A673 (cell line): ENCODE measurements at regions not wholly inside any gene's neighbourhood (a gene's known extent, or its start where the extent isn't known, plus 50 kb on each side); places are given as distances from the start of the nearest gene placed in this dataset.

Experiments
- BruUV-seq: library from RNA; stranded (reverse); fragments of 400-500 nt; replicated peaks from 2 replicates; lab custom pipeline; 2021; lab: Mats Ljungman, UMichigan
- CTCF ChIA-PET: fragments of 300-600 bp; sonication (Branson Sonifier 250); formaldehyde crosslinking; loops from one replicate; lab custom pipeline; 2022; ENCODE audit warnings: antibody characterized with exemption; lab: Charles Lee
- POLR2A ChIA-PET: fragments of 300-600 bp; sonication (Branson Sonifier 250); formaldehyde crosslinking; loops from one replicate; lab custom pipeline; 2022; ENCODE audit warnings: antibody characterized with exemption; ENCODE audit not compliant: low non-redundant PET; lab: Charles Lee
- DNase-seq: peaks from one replicate; pipeline ENCODE4 v3.0.0-alpha.2; 2015; ENCODE audit warnings: low spot score
- H3K27ac ChIP-seq: fragments of 200-600 bp; sonication (generic); 2 replicates; pipeline ENCODE4 v1.5.1; 2016; ENCODE audit warnings: mixed run types, low read depth, mild to moderate bottlenecking, mixed read lengths, antibody characterized with exemption, low read length; ENCODE audit not compliant: poor library complexity, severe bottlenecking
- H3K27me3 ChIP-seq: fragments of 200-600 bp; sonication (generic); replicated peaks from 2 replicates; pipeline ENCODE4 v1.6.1; 2017; ENCODE audit warnings: mixed run types, low read depth, mild to moderate bottlenecking, mixed read lengths, antibody characterized with exemption, low read length; ENCODE audit not compliant: insufficient read depth, poor library complexity
- H3K36me3 ChIP-seq: fragments of 200-600 bp; sonication (generic); 2 replicates; pipeline ENCODE4 v1.6.1; 2016; ENCODE audit warnings: mixed run types, mild to moderate bottlenecking, mixed read lengths, antibody characterized with exemption, low read length; ENCODE audit not compliant: insufficient read depth, poor library complexity, severe bottlenecking
- H3K4me1 ChIP-seq: fragments of 200-600 bp; sonication (generic); 2 replicates; pipeline ENCODE4 v1.6.1; 2017; ENCODE audit warnings: mixed run types, mild to moderate bottlenecking, mixed read lengths, antibody characterized with exemption, low read length; ENCODE audit not compliant: insufficient read depth, poor library complexity, severe bottlenecking
- H3K4me3 ChIP-seq: fragments of 200-600 bp; sonication (generic); 2 replicates; pipeline ENCODE4 v1.5.1; 2016; ENCODE audit warnings: low read depth, mixed run types, mild to moderate bottlenecking, mixed read lengths, low read length; ENCODE audit not compliant: poor library complexity, severe bottlenecking
- H3K9me3 ChIP-seq: fragments of 200-600 bp; sonication (generic); 2 replicates; pipeline ENCODE4 v1.6.1; 2016; ENCODE audit warnings: mixed run types, low read depth, mild to moderate bottlenecking, mixed read lengths, antibody characterized with exemption, low read length; ENCODE audit not compliant: poor library complexity, severe bottlenecking
- EZH2 ChIP-seq: fragments of 200-600 bp; sonication (generic); IDR thresholded peaks from 2 replicates; pipeline ENCODE4 v1.6.1; 2017; ENCODE audit warnings: borderline replicate concordance, low read depth, mild to moderate bottlenecking, mixed read lengths, antibody characterized with exemption, low read length; ENCODE audit not compliant: poor library complexity, severe bottlenecking
- intact Hi-C: fragments of 100-400 bp; cut with micrococcal nuclease; formaldehyde crosslinking; loops from one replicate; pipeline ENCODE4 v1.10.0; 2022; ENCODE audit not compliant: unreplicated experiment
- TF ChIP-seq, protein P1 (sequence below): fragments of 300-800, 200-600 bp; sonication (generic); conservative IDR thresholded peaks from 2 replicates; pipeline ENCODE4 v1.5.1; 2017; ENCODE audit warnings: low read depth, mild to moderate bottlenecking, antibody characterized with exemption, low read length, moderate library complexity, mixed read lengths

DNA sequence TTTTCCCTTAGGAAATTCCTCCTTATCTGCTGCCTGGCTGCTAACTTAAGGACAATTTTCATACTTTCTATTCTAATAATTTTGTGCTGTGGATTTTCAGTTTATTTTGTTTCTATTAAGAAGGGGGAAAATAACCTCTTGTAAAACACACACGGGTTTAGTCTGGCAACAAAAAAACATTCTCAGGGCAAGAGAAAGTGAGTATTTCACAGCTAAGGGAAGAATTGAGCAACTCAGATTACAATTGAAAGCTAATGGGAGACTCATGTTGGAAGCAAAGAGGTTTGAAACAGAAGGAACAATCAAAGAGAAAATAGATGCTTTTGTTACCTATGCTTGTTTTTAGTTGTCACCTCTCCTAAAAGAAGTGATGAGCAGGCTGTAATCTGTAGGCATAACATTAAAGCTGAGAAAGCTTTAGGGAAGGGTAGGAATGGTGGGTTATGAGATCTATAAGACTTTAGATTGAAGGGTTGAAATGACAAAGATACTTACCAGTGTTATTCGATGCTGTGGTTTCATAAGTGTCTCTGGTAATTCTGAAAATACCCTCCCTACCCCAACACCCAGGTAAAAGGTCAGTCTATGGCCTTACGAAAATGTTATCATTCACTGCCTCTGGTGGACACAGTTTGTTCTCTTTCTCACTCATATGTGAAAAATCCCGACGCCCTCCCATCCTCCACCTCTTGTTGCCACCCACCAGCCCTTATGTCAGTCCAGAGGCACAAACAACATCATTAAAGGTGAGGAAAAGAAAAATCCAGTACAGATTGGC lies 510.9 kb downstream of the TXNL1 start:
- H3K9me3 ChIP-seq: no peaks in the 10 kb centered on the region
- intact Hi-C loops: no loop called here
- no peaks in the 10 kb centered on the region for H3K36me3 ChIP-seq
- TF ChIP-seq, protein P1, sequence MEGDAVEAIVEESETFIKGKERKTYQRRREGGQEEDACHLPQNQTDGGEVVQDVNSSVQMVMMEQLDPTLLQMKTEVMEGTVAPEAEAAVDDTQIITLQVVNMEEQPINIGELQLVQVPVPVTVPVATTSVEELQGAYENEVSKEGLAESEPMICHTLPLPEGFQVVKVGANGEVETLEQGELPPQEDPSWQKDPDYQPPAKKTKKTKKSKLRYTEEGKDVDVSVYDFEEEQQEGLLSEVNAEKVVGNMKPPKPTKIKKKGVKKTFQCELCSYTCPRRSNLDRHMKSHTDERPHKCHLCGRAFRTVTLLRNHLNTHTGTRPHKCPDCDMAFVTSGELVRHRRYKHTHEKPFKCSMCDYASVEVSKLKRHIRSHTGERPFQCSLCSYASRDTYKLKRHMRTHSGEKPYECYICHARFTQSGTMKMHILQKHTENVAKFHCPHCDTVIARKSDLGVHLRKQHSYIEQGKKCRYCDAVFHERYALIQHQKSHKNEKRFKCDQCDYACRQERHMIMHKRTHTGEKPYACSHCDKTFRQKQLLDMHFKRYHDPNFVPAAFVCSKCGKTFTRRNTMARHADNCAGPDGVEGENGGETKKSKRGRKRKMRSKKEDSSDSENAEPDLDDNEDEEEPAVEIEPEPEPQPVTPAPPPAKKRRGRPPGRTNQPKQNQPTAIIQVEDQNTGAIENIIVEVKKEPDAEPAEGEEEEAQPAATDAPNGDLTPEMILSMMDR: no peak
- TF ChIP-seq EZH2: no peak
- no peak overlapping the region for H3K27ac ChIP-seq
- ChIA-PET CTCF (no interaction called here), POLR2A (no interaction called here)
- no peak for DNase-seq
- no TSS peak for BruUV-seq
- no peak overlapping the region for H3K4me3 ChIP-seq
- no peaks in the 10 kb centered on the region for H3K4me1 ChIP-seq
- H3K27me3 ChIP-seq: no peaks in the 10 kb centered on the region

DNA sequence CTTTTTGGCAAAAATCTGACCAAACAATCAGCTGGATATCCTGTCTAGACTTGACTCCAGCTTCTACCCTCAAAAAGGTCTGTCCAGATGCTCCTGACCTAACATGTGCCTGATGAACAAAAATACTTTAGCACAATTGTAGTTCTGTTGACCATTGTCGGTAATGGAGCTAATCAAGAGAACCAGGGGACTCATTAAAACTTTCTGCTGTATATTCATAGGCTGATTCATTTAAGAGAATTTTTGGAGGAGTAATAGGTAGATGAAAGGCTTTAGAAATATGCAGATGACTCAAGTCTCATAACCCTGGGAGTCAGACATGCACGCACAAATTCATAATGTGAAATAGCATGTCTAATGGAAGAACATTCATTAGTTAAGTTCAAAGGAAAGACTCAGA lies 514.2 kb downstream of the TXNL1 start:
- DNase-seq: no peak
- Histone ChIP-seq H3K27me3 (no peaks in the 10 kb centered on the region), H3K4me3 (no peak overlapping the region), H3K27ac (no peak overlapping the region), H3K36me3 (no peaks in the 10 kb centered on the region), H3K9me3 (no peaks in the 10 kb centered on the region), H3K4me1 (no peaks in the 10 kb centered on the region)
- TF ChIP-seq, protein P1: no peak
- TF ChIP-seq EZH2: no peak
- ChIA-PET CTCF (no interaction called here), POLR2A (no interaction called here)
- intact Hi-C loops: no loop called here
- BruUV-seq: no TSS peak

DNA sequence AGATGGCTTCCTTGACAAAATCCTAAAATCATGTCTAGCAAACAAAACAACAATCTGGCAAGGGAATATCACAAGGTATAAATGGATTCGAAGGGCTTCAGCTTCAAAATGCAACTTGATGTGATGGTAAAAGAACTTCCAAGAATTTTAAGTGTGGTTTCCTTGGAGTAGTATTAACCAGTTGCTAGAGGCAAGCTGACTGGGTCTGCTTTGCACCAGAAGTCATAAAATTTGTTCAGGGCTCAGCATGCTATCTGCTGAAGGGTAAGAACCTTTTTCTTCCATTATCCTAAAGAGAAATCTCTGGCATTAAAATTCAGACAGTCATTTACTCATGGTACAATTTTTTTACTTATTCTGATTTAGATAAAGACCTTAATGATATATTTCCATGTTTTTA lies 516.7 kb downstream of the TXNL1 start:
- no TSS peak for BruUV-seq
- CTCF ChIA-PET: no interaction called here
- Histone ChIP-seq H3K36me3 (no peaks in the 10 kb centered on the region), H3K4me3 (no peak overlapping the region), H3K27ac (no peak overlapping the region), H3K4me1 (no peaks in the 10 kb centered on the region), H3K27me3 (no peaks in the 10 kb centered on the region), H3K9me3 (no peaks in the 10 kb centered on the region)
- TF ChIP-seq, protein P1: no peak
- no peak for TF ChIP-seq EZH2
- intact Hi-C loops: no loop called here
- POLR2A ChIA-PET: no interaction called here
- DNase-seq: no peak
